WTC11 (cell line): ENCODE measurements at regions not wholly inside any gene's neighbourhood (a gene's known extent, or its start where the extent isn't known, plus 50 kb on each side); places are given as distances from the start of the nearest gene placed in this dataset.

Experiments used
- ATF3 ChIP-seq: sonication (generic); formaldehyde crosslinking; conservative IDR thresholded peaks from 2 replicates; pipeline ENCODE4 v1.8.1; 2022; ENCODE audit warnings: mild to moderate bottlenecking, missing genetic modification reagents
- CREB1 ChIP-seq: sonication (generic); formaldehyde crosslinking; IDR thresholded peaks from 2 replicates; pipeline ENCODE4 v1.8.0; 2023; ENCODE audit warnings: mild to moderate bottlenecking, missing genetic modification reagents
- CTCF ChIP-seq: fragments of 200-600 bp; IDR thresholded peaks from 2 replicates; pipeline ENCODE4 v1.8.0; 2022; ENCODE audit warnings: antibody characterized with exemption
- E2F1 ChIP-seq: sonication (generic); formaldehyde crosslinking; IDR thresholded peaks from 2 replicates; pipeline ENCODE4 v1.8.0; 2022; ENCODE audit warnings: mild to moderate bottlenecking, missing genetic modification reagents
- ELF4 ChIP-seq: sonication (generic); formaldehyde crosslinking; IDR thresholded peaks from 2 replicates; pipeline ENCODE4 v1.8.1; 2022; ENCODE audit warnings: low read depth, mild to moderate bottlenecking, moderate library complexity, missing genetic modification reagents
- ETV6 ChIP-seq: sonication (generic); formaldehyde crosslinking; IDR thresholded peaks from 2 replicates; pipeline ENCODE4 v1.8.1; 2022; ENCODE audit warnings: mild to moderate bottlenecking, missing genetic modification reagents
- GABPB1 ChIP-seq: sonication (generic); formaldehyde crosslinking; IDR thresholded peaks from 2 replicates; pipeline ENCODE4 v1.8.1; 2023; ENCODE audit warnings: mild to moderate bottlenecking, missing genetic modification reagents
- HMGXB4 ChIP-seq: sonication (generic); formaldehyde crosslinking; IDR thresholded peaks from 2 replicates; pipeline ENCODE4 v1.8.1; 2023; ENCODE audit warnings: mild to moderate bottlenecking, moderate library complexity, missing genetic modification reagents
- JUN ChIP-seq: sonication (generic); formaldehyde crosslinking; IDR thresholded peaks from 2 replicates; pipeline ENCODE4 v1.8.0; 2023; ENCODE audit warnings: mild to moderate bottlenecking, missing genetic modification reagents
- SP1 ChIP-seq: sonication (generic); formaldehyde crosslinking; conservative IDR thresholded peaks from 2 replicates; pipeline ENCODE4 v1.8.1; 2022; ENCODE audit warnings: missing genetic modification reagents

- TF ChIP-seq CTCF (no peak), ELF4 (no peak), SP1 (CRISPR knock-in tag) (no peak), E2F1 (CRISPR knock-in tag) (no peak), HMGXB4 (CRISPR knock-in tag) (no peak), JUN (CRISPR knock-in tag) (no peak), ETV6 (no peak), GABPB1 (CRISPR knock-in tag) (no peak), ATF3 (no peak), CREB1 (CRISPR knock-in tag) (no peak)
These were observed 213.7 kb downstream of the ANKRD60 start for GRCh38 chr20:58014628-58015315.
